Naive thymus-derived CD8-positive, alpha-beta T cell (primary cell): ENCODE measurements at regions not wholly inside any gene's neighbourhood (a gene's known extent, or its start where the extent isn't known, plus 50 kb on each side); places are given as distances from the start of the nearest gene placed in this dataset.

Source experiments
- ATAC-seq, 2 donors: fragments of 150-1000 bp; cut with Tn5 transposase in 1 of 2; sonication (Bioruptor Pico), chemical (Tn5 transposase) in 1 of 2; 1 replicate in 1 of 2; 2 replicates in 1 of 2; pipeline ENCODE4 v1.10.0; 2021; ENCODE audit warnings: mild to moderate bottlenecking in 2 of 2, moderate library complexity in 2 of 2
- POLR2A ChIA-PET: fragments of 350-600 bp; sonication (Branson Sonifier 250); formaldehyde crosslinking; loops from one replicate; lab custom pipeline; 2021; ENCODE audit warnings: antibody characterized with exemption; lab: Charles Lee
- DNase-seq, 10 donors: peaks; one replicate each; pipeline versions ENCODE4 v3.0.0 to v3.0.0-alpha.2; 2020 to 2022
- H3K27ac Mint-ChIP-seq, 10 donors: one replicate each; pipeline ENCODE4 v1.8.0; 2020 to 2022; ENCODE audit warnings: mild to moderate bottlenecking in 10 of 10, mixed read lengths in 10 of 10, moderate library complexity in 4 of 10, inconsistent platforms in 1 of 10
- H3K27me3 Mint-ChIP-seq, 5 donors: one replicate each; pipeline ENCODE4 v1.8.0; 2021 to 2022; ENCODE audit warnings: mixed read lengths in 5 of 5
- H3K36me3 Mint-ChIP-seq, 3 donors: one replicate each; pipeline ENCODE4 v1.8.0; 2020 to 2022; ENCODE audit warnings: mixed read lengths in 3 of 3, mild to moderate bottlenecking in 2 of 3, inconsistent platforms in 1 of 3
- H3K4me1 Mint-ChIP-seq, 4 donors: one replicate each; pipeline ENCODE4 v1.8.0; 2021 to 2022; ENCODE audit warnings: mixed read lengths in 4 of 4
- H3K4me3 Mint-ChIP-seq, 10 donors: one replicate each; pipeline ENCODE4 v1.8.0; 2020 to 2022; ENCODE audit warnings: mild to moderate bottlenecking in 10 of 10, mixed read lengths in 10 of 10, moderate library complexity in 6 of 10, inconsistent platforms in 1 of 10
- H3K9me3 Mint-ChIP-seq, 9 donors: one replicate each; pipeline ENCODE4 v1.8.0; 2020 to 2022; ENCODE audit warnings: mixed read lengths in 9 of 9, mild to moderate bottlenecking in 3 of 9, inconsistent platforms in 1 of 9, moderate library complexity in 1 of 9

DNA sequence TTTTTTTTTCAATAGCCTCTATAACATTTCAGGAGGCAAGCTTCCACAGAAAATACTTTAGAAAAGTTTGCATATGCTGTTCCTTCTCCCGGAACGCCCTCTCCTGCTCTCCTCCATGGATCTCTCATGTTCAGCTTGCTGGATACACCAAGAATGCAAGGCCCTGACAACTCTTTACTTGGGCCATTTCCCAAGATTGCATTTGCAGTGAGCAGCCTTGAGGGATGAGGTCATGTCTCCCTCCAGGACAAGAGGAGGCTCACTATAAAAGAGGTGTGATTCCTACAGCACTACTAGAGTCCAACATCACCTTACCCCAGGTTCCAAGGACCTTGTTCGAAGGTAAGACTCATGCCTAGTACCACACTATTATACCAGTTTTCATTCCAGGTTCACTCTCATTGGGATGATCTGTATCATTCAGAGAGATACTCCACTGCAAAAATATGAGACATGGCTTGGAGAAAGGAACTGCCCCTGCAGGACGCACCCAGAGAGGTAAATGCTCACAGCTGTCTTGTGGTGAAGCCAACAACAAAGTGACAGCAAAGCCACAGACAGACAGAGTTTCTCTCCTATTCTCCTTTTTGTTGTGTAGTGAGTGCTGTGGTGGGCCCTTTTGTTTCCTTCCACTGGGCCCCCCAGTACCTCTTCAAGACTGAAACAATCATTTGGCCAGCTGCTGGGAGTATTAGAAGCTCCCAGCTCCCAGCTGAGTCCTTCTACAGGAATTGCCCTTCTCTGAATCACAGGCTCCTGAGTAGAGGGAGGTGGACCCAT lies 151.7 kb upstream of the ZNF366 start:
- POLR2A ChIA-PET: no interaction called here
- no peak overlapping the region for H3K4me3 Mint-ChIP-seq
- no peaks in the 10 kb centered on the region for H3K4me1 Mint-ChIP-seq
- H3K9me3 Mint-ChIP-seq: no peaks in the 10 kb centered on the region
- no peak for DNase-seq
- H3K36me3 Mint-ChIP-seq: no peaks in the 10 kb centered on the region
- H3K27ac Mint-ChIP-seq: no peak overlapping the region
- peaks cover 2 to 20% (median 4%) of the 10 kb centered on the region in 5 donors for H3K27me3 Mint-ChIP-seq
- no peak for ATAC-seq

DNA sequence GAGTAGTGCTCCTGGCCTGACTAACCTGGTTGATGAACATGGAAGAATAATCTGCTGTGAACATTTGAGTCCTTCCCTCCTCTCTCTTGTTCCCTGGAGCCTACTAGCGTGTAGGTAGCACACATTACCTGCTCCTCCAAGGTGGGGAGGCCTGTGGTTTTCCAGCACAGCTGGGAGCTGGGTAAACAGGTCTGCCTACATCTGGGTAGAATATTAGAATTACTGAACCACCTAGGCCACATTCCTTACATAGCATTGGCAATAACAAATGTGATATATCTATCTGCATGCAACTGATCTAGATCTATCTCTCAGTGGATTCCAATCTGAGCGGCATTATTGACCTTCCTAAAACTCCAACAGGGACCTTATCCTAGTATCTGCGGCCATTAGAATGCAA lies 151.0 kb upstream of the ZNF366 start:
- Mint-ChIP-seq H3K27me3 (peaks cover 0 to 13% (median 4%) of the 10 kb centered on the region in 5 donors), H3K27ac (no peak overlapping the region), H3K36me3 (no peaks in the 10 kb centered on the region), H3K4me3 (no peak overlapping the region), H3K9me3 (no peaks in the 10 kb centered on the region), H3K4me1 (no peaks in the 10 kb centered on the region)
- DNase-seq (no peak), ATAC-seq (no peak)
- POLR2A ChIA-PET: no interaction called here

DNA sequence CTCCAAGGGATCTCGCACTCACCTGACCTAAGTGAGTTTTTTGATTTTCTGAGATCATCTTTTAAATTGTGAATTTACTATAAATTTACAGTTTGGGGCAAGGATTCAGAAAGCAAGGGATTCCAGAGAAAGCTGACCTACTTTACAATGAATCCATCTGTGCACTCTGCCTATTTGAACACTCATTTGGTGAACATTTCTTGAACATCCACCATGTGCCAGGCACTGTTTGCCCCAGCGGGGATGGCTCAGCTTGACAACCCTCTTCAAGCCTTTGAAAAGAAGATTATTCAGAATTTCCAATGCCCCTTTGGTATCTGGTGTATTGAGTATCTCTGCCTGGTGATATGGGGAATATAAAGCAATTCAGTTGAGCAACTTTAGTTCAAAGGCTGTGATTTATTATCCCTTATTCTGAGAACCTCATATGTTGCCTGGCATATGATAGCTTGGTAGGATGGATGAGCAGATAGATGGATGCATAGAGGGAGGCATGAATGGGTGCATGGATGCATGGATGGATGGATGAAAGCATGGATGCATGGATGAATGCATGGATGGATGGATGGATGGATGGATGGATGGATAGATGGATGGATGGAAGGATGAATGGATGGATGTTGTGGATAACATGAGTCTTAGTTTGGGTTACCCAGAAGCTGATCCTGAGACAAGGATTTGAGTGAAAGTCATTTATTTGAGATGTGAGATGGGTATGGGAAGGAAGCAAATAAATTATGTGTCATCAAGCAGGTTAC lies 149.7 kb upstream of the ZNF366 start:
- Mint-ChIP-seq H3K27ac (no peak overlapping the region), H3K4me3 (no peak overlapping the region), H3K9me3 (no peaks in the 10 kb centered on the region), H3K36me3 (no peaks in the 10 kb centered on the region), H3K4me1 (no peaks in the 10 kb centered on the region), H3K27me3 (peaks cover 0 to 12% (median 4%) of the 10 kb centered on the region in 5 donors)
- POLR2A ChIA-PET: no interaction called here
- ATAC-seq: no peak
- DNase-seq: no peak

DNA sequence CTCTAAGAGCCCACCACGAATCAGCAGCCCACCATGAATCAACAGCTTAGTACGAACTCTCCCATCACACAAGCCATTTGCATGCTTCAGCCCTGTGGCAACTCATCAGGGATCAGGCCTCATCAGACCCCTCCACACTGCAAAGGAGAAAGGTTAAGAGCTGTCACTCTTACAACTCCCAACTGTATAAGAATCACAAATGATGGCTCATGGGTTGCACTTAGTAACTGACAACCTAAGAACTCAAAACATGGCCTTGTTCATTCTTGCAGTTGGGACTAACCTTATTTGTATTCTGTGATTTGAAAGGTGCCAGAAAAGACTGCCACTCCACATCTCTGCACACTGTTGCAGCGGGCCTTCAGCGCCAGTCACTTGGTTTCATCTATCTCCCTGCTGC lies 149.1 kb upstream of the ZNF366 start:
- H3K27ac Mint-ChIP-seq: no peak overlapping the region
- POLR2A ChIA-PET: no interaction called here
- H3K9me3 Mint-ChIP-seq: no peaks in the 10 kb centered on the region
- H3K36me3 Mint-ChIP-seq: no peaks in the 10 kb centered on the region
- DNase-seq (no peak), ATAC-seq (no peak)
- H3K4me3 Mint-ChIP-seq: no peak overlapping the region
- H3K4me1 Mint-ChIP-seq: no peaks in the 10 kb centered on the region
- H3K27me3 Mint-ChIP-seq: peaks cover 0 to 18% (median 7%) of the 10 kb centered on the region in 5 donors

DNA sequence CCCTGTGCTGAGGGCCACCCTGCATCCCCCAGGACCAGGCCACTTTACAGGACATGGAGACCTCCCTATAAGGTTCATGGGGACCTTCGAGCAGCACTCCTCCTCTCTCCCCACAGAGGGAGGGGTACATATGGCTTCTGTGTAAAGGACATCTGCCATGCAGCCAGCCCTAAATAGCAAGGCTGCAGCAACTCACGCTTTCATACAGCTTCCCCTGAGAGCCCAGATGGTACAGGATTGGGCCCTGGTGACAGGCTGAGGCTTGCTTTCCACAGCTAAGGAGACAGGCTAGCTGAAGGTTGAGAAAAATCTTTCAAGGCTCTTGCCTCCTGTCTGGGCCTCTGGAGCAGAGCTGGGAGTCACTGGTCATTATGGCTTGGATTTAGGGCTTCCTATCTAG lies 147.0 kb upstream of the ZNF366 start:
- no peaks in the 10 kb centered on the region for H3K9me3 Mint-ChIP-seq
- ATAC-seq (no peak), DNase-seq (no peak)
- POLR2A ChIA-PET: no interaction called here
- no peaks in the 10 kb centered on the region for H3K36me3 Mint-ChIP-seq
- H3K27ac Mint-ChIP-seq: no peak overlapping the region
- no peak overlapping the region for H3K4me3 Mint-ChIP-seq
- no peaks in the 10 kb centered on the region for H3K4me1 Mint-ChIP-seq
- H3K27me3 Mint-ChIP-seq: peaks cover 0 to 24% (median 7%) of the 10 kb centered on the region in 5 donors

DNA sequence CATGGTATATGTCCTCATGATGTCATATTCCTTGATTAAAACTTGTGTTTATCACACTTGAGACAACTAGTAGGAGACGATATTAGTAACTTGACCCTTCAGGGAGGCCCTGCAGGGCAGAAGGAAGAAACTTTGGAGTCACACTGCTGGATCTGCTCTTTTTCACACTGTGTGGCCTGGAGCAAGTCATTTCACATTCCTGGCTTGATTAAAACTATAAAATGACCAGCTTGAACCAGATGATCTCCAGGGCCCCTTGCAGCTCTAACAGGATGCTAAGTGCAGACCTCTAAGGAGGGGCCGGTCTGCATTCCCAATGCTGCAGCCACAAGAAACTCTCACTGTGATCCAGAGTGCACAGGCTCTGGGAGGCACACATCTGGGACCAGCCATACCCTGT lies 146.4 kb upstream of the ZNF366 start:
- POLR2A ChIA-PET: no interaction called here
- Mint-ChIP-seq H3K4me3 (no peak overlapping the region), H3K27ac (no peak overlapping the region), H3K9me3 (no peaks in the 10 kb centered on the region), H3K36me3 (no peaks in the 10 kb centered on the region), H3K4me1 (no peaks in the 10 kb centered on the region), H3K27me3 (peaks cover 0 to 24% (median 7%) of the 10 kb centered on the region in 5 donors)
- no peak for DNase-seq
- ATAC-seq: no peak

DNA sequence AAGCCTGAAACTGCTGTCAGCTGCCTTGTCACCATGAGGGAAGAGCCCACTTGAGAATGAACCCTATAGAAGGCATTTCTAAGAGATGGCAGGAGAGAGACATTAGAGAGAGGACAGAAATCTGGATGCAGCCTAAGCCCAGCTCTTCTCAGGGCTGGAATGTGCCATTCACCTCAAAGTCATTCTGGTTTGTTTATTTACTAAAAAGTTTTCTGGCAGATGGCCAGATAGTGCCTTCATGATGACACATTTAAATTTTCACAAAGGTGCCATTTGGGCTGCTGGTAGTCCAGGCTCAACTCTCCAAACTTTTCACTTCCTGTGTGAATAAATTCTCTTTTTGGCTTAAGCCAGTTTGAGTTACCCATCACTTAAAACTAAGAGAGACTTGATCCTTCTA lies 144.6 kb upstream of the ZNF366 start:
- H3K4me3 Mint-ChIP-seq: no peak overlapping the region
- DNase-seq (no peak), ATAC-seq (no peak)
- H3K27ac Mint-ChIP-seq: no peak overlapping the region
- peaks cover 0 to 24% (median 7%) of the 10 kb centered on the region in 5 donors for H3K27me3 Mint-ChIP-seq
- POLR2A ChIA-PET: no interaction called here
- no peaks in the 10 kb centered on the region for H3K36me3 Mint-ChIP-seq
- H3K9me3 Mint-ChIP-seq: no peaks in the 10 kb centered on the region
- H3K4me1 Mint-ChIP-seq: no peaks in the 10 kb centered on the region

DNA sequence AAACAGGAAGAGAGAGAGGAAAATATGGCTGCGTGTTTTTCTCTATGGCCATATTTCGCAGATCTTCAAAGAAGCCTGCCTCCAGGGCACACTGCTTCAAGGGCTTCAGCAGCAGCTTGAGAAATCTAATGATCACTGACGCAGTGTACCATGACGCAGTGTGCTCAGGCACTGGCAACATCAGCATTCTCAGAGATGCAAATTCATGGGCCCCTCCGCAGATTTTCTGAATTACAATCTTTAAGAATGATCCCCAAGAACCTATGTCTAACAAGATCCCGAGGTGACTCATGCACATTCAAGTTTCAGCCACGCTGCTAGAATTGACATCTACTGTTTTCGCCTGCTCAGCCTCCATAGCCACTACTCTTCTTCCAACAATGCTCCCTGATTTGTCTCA lies 143.9 kb upstream of the ZNF366 start:
- POLR2A ChIA-PET: no interaction called here
- no peaks in the 10 kb centered on the region for H3K36me3 Mint-ChIP-seq
- H3K27ac Mint-ChIP-seq: no peak overlapping the region
- no peaks in the 10 kb centered on the region for H3K4me1 Mint-ChIP-seq
- peaks cover 0 to 24% (median 7%) of the 10 kb centered on the region in 5 donors for H3K27me3 Mint-ChIP-seq
- H3K4me3 Mint-ChIP-seq: no peak overlapping the region
- no peaks in the 10 kb centered on the region for H3K9me3 Mint-ChIP-seq
- ATAC-seq (no peak), DNase-seq (no peak)

DNA sequence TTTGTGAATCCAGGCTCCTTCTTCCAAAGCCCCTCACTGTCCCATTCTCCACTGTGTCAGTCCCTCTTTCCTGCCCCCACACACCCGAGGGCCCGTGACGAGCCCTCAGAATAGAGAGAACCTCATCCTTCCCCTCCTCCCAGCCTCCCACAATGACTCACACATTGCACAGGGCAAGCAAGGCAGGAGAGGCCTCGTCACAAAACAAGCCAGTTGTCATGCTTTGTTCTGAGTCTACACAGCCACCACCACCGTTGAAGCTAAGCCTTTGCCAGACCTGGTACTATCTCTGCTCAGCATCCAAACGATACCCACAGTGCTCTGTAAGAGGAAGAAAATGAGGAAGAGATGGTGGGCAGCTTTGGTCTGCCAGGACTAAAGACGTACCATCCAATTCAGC lies 142.2 kb upstream of the ZNF366 start:
- POLR2A ChIA-PET: no interaction called here

DNA sequence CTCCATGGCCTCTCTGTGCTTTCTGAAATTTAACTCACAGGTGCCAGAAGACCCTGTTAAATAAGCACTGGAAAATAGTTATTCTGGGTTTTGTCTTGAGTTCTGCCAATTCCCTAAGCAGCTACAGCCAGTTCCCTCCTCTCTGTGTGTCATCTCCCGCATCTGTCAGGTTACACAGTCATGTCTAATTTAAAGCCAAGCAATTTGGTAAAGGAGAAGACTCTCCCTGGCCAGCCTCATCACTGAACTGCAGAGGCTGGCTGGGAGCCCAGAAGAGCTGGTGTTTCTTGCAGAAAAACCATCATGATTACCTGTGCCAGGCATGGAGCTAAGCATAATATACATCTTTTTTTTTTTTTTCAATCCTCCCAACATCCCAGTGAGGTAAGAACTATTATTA lies 141.3 kb upstream of the ZNF366 start:
- Mint-ChIP-seq H3K4me3 (no peak overlapping the region), H3K36me3 (no peaks in the 10 kb centered on the region), H3K27ac (no peak overlapping the region), H3K4me1 (no peaks in the 10 kb centered on the region), H3K9me3 (no peaks in the 10 kb centered on the region), H3K27me3 (peaks cover 0 to 24% (median 7%) of the 10 kb centered on the region in 5 donors)
- DNase-seq: no peak
- POLR2A ChIA-PET: no interaction called here
- no peak for ATAC-seq

More for the DNA sequence above, 142.2 kb upstream of the ZNF366 start:
- ATAC-seq (no peak), DNase-seq (no peak)
- no peaks in the 10 kb centered on the region for H3K9me3 Mint-ChIP-seq
- H3K4me3 Mint-ChIP-seq: no peak overlapping the region
- no peaks in the 10 kb centered on the region for H3K36me3 Mint-ChIP-seq
- peak overlapping the region in 1 of 10 donors; percentile 36 for H3K27ac Mint-ChIP-seq
- peaks cover 0 to 24% (median 7%) of the 10 kb centered on the region in 5 donors for H3K27me3 Mint-ChIP-seq
- no peaks in the 10 kb centered on the region for H3K4me1 Mint-ChIP-seq

DNA sequence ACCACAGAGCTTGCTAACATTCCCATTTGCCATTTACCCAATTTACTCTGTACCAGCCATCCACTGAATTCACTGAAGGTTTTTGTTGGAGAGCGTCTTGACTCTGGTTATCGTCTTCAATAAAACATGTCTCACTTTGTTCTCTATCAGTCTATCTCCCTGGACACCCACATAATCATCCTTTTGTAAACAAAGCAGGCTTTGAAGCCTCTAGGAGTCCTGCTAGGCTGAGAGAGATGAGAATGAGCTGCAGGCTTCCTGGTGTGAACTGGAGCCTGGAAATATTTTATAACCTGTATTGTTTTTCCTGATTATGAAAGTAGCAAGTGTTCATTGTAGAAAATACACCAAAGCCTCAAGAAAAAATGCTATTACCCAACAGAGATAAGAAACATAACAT lies 140.6 kb upstream of the ZNF366 start:
- Mint-ChIP-seq H3K36me3 (no peaks in the 10 kb centered on the region), H3K9me3 (no peaks in the 10 kb centered on the region), H3K4me1 (no peaks in the 10 kb centered on the region), H3K4me3 (no peak overlapping the region), H3K27ac (no peak overlapping the region), H3K27me3 (peaks cover 0 to 21% (median 7%) of the 10 kb centered on the region in 5 donors)
- POLR2A ChIA-PET: no interaction called here
- no peak for DNase-seq
- no peak for ATAC-seq

DNA sequence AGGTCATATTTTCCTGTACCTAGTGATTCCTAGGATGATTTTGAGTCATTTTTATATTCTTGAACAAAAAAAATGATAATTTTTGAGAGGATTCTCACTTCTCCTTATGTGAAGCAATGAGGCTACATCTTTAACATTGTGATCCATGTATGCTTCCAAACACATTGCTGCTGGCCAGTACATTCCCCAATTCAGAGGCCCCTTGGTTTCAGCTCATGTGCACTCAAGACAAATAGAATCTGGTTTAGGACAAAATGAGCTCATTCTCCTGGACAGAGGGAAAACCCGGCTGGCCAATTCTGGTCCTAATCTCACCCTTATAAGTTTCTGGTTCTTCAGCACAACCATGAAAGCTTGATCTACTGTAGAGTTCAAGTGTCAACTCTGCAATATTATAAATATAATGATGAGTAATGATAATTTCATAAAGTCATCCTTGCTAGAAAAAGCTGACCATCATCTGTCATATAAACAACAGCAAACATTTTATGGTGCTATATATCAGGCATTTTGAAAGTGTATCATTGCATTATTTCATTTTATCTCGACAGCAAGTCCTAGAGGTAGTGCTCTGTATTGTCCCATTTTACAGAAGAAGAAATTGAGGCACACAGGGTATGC lies 139.1 kb upstream of the ZNF366 start:
- H3K27me3 Mint-ChIP-seq: peaks cover 0 to 6% (median 2%) of the 10 kb centered on the region in 5 donors
- no peak overlapping the region for H3K4me3 Mint-ChIP-seq

More for the DNA sequence above, 139.1 kb upstream of the ZNF366 start:
- DNase-seq (no peak), ATAC-seq (no peak)
- no peak overlapping the region for H3K27ac Mint-ChIP-seq
- no peaks in the 10 kb centered on the region for H3K36me3 Mint-ChIP-seq
- POLR2A ChIA-PET: no interaction called here
- H3K9me3 Mint-ChIP-seq: no peaks in the 10 kb centered on the region
- H3K4me1 Mint-ChIP-seq: no peaks in the 10 kb centered on the region
